ENCODE measurements at regions not wholly inside any gene's neighbourhood (a gene's known extent, or its start where the extent isn't known, plus 50 kb on each side); places are given as distances from the start of the nearest gene placed in this dataset.
"Not testable (repeated sequence)": the region's sequence is repeated elsewhere in the genome, so short reads cannot be mapped to it uniquely, and the experiment has no call there.

- H3K9me3 ChIP-seq (ENCODE audit: control extremely low read depth in 1 of 5, control insufficient read depth in 4 of 5, insufficient read depth in 2 of 5, low read depth in 1 of 5, low read length in 4 of 5), result peaks cover 3 to 27% (median 10%) of the 10 kb centered on the region in 5 experiments
- H3K4me3 ChIP-seq (ENCODE audit: control insufficient read depth in 1 of 7, extremely low read depth in 1 of 7, insufficient read depth in 4 of 7, low read depth in 2 of 7, low read length in 6 of 7), result no peak overlapping the region
- peaks cover 0 to 25% (median 11%) of the 10 kb centered on the region in 5 experiments for H3K27me3 ChIP-seq (replicated peaks in 2 of 5; ENCODE audit: control insufficient read depth in 4 of 5, insufficient read depth in 5 of 5, low read length in 4 of 5)
- no peak for DNase-seq
- no peak overlapping the region for H3K27ac ChIP-seq (ENCODE audit: insufficient read depth in 1 of 2, low read depth in 1 of 2, low read length in 2 of 2, poor library complexity in 1 of 2, severe bottlenecking in 2 of 2)
- no peaks in the 10 kb centered on the region for H3K4me1 ChIP-seq (ENCODE audit: control extremely low read depth in 1 of 4, control insufficient read depth in 4 of 4, insufficient read depth in 4 of 4, low read length in 3 of 4)
- 100% methylated on average over 2 of the region's 7 CpGs for WGBS (ENCODE audit: insufficient coverage)
- H3K36me3 ChIP-seq (ENCODE audit: control insufficient read depth in 4 of 4, insufficient read depth in 4 of 4, low read length in 3 of 4), result no peaks in the 10 kb centered on the region
- ChIA-PET POLR2A (no interaction called here), CTCF (no interaction called here)
Observed at GRCh38 chr9:124084087-124084486, 72.5 kb downstream of the LHX2 start.

GRCh38 chr9:124087226-124087625 lies 75.7 kb downstream of the LHX2 start:
- DNase-seq, result no peak
- Histone ChIP-seq H3K27me3 (replicated peaks in 2 of 5; ENCODE audit: control insufficient read depth in 4 of 5, insufficient read depth in 5 of 5, low read length in 4 of 5) (peaks cover 0 to 37% (median 9%) of the 10 kb centered on the region in 5 experiments), H3K27ac (ENCODE audit: insufficient read depth in 1 of 2, low read depth in 1 of 2, low read length in 2 of 2, poor library complexity in 1 of 2, severe bottlenecking in 2 of 2) (no peak overlapping the region), H3K36me3 (ENCODE audit: control insufficient read depth in 4 of 4, insufficient read depth in 4 of 4, low read length in 3 of 4) (no peaks in the 10 kb centered on the region), H3K9me3 (ENCODE audit: control extremely low read depth in 1 of 5, control insufficient read depth in 4 of 5, insufficient read depth in 2 of 5, low read depth in 1 of 5, low read length in 4 of 5) (peaks cover 3 to 27% (median 8%) of the 10 kb centered on the region in 5 experiments), H3K4me1 (ENCODE audit: control extremely low read depth in 1 of 4, control insufficient read depth in 4 of 4, insufficient read depth in 4 of 4, low read length in 3 of 4) (no peaks in the 10 kb centered on the region), H3K4me3 (ENCODE audit: control insufficient read depth in 1 of 7, extremely low read depth in 1 of 7, insufficient read depth in 4 of 7, low read depth in 2 of 7, low read length in 6 of 7) (no peak overlapping the region)
- ChIA-PET CTCF (no interaction called here), POLR2A (no interaction called here)
- no CpG with 5 or more reads among the region's 2 CpGs for WGBS (ENCODE audit: insufficient coverage)

DNA sequence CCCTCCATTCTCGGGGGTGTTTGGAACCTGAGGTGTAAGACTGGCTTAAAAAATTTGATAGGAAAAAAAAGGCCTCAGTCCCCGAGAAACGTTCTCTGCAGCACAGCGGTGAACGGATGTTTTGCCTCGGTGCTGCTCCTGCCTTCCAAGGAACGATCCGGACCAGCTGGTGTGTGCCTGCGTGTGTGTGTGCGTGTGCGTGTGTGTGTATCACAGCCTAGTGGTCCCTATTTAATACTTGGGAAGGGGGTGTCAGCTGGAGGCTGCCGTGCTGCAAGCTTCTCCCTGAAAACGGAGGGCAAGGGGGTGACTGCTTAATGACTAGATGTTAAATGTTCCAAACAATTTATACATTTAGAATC lies 76.9 kb downstream of the LHX2 start:
- Histone ChIP-seq H3K36me3 (ENCODE audit: control insufficient read depth in 4 of 4, insufficient read depth in 4 of 4, low read length in 3 of 4) (no peaks in the 10 kb centered on the region), H3K9me3 (ENCODE audit: control extremely low read depth in 1 of 5, control insufficient read depth in 4 of 5, insufficient read depth in 2 of 5, low read depth in 1 of 5, low read length in 4 of 5) (peaks cover 3 to 27% (median 8%) of the 10 kb centered on the region in 5 experiments), H3K4me1 (ENCODE audit: control extremely low read depth in 1 of 4, control insufficient read depth in 4 of 4, insufficient read depth in 4 of 4, low read length in 3 of 4) (no peaks in the 10 kb centered on the region), H3K4me3 (ENCODE audit: control insufficient read depth in 1 of 7, extremely low read depth in 1 of 7, insufficient read depth in 4 of 7, low read depth in 2 of 7, low read length in 6 of 7) (no peak overlapping the region), H3K27me3 (replicated peaks in 2 of 5; ENCODE audit: control insufficient read depth in 4 of 5, insufficient read depth in 5 of 5, low read length in 4 of 5) (peaks cover 0 to 46% (median 9%) of the 10 kb centered on the region in 5 experiments), H3K27ac (ENCODE audit: insufficient read depth in 1 of 2, low read depth in 1 of 2, low read length in 2 of 2, poor library complexity in 1 of 2, severe bottlenecking in 2 of 2) (no peak overlapping the region)
- DNase-seq, result no peak
- WGBS (ENCODE audit: insufficient coverage), result 90% methylated on average over 11 of the region's 13 CpGs
- CTCF ChIA-PET, result no interaction called here
- POLR2A ChIA-PET, result no interaction called here

GRCh38 chr9:124089631-124090488 lies 78.3 kb downstream of the LHX2 start:
- peaks cover 3 to 24% (median 8%) of the 10 kb centered on the region in 5 experiments for H3K9me3 ChIP-seq (ENCODE audit: control extremely low read depth in 1 of 5, control insufficient read depth in 4 of 5, insufficient read depth in 2 of 5, low read depth in 1 of 5, low read length in 4 of 5)
- H3K4me3 ChIP-seq (ENCODE audit: control insufficient read depth in 1 of 7, extremely low read depth in 1 of 7, insufficient read depth in 4 of 7, low read depth in 2 of 7, low read length in 6 of 7); H3K36me3 ChIP-seq (ENCODE audit: control insufficient read depth in 4 of 4, insufficient read depth in 4 of 4, low read length in 3 of 4); H3K4me1 ChIP-seq (ENCODE audit: control extremely low read depth in 1 of 4, control insufficient read depth in 4 of 4, insufficient read depth in 4 of 4, low read length in 3 of 4); POLR2A ChIA-PET; H3K27ac ChIP-seq (ENCODE audit: insufficient read depth in 1 of 2, low read depth in 1 of 2, low read length in 2 of 2, poor library complexity in 1 of 2, severe bottlenecking in 2 of 2); DNase-seq: not testable (repeated sequence)
- H3K27me3 ChIP-seq (replicated peaks in 2 of 5; ENCODE audit: control insufficient read depth in 4 of 5, insufficient read depth in 5 of 5, low read length in 4 of 5), result peaks cover 0 to 36% (median 6%) of the 10 kb centered on the region in 5 experiments
- 96% methylated on average over 8 of the region's 9 CpGs for WGBS (ENCODE audit: insufficient coverage)
- CTCF ChIA-PET, result interaction anchor here (1.1 kb wide), 1 partner anchor 37 kb away, joined by 3 read pairs; no protein-coding TSS in a partner anchor

- H3K4me1 ChIP-seq (ENCODE audit: control extremely low read depth in 1 of 4, control insufficient read depth in 4 of 4, insufficient read depth in 4 of 4, low read length in 3 of 4), result no peaks in the 10 kb centered on the region
- H3K36me3 ChIP-seq (ENCODE audit: control insufficient read depth in 4 of 4, insufficient read depth in 4 of 4, low read length in 3 of 4), result no peaks in the 10 kb centered on the region
- H3K27ac ChIP-seq (ENCODE audit: insufficient read depth in 1 of 2, low read depth in 1 of 2, low read length in 2 of 2, poor library complexity in 1 of 2, severe bottlenecking in 2 of 2), result no peak overlapping the region
- POLR2A ChIA-PET, result no interaction called here
- 72% methylated on average over 10 of the region's 12 CpGs for WGBS (ENCODE audit: insufficient coverage)
- H3K27me3 ChIP-seq (replicated peaks in 2 of 5; ENCODE audit: control insufficient read depth in 4 of 5, insufficient read depth in 5 of 5, low read length in 4 of 5), result peaks cover 0 to 46% (median 19%) of the 10 kb centered on the region in 5 experiments
- no peak overlapping the region for H3K4me3 ChIP-seq (ENCODE audit: control insufficient read depth in 1 of 7, extremely low read depth in 1 of 7, insufficient read depth in 4 of 7, low read depth in 2 of 7, low read length in 6 of 7)
- peaks cover 0 to 2% (median 0%) of the 10 kb centered on the region in 5 experiments for H3K9me3 ChIP-seq (ENCODE audit: control extremely low read depth in 1 of 5, control insufficient read depth in 4 of 5, insufficient read depth in 2 of 5, low read depth in 1 of 5, low read length in 4 of 5)
- peak in 1 of 3 donors; percentile 8 for DNase-seq
- CTCF ChIA-PET, result no interaction called here
Observed at GRCh38 chr9:124098141-124098905, 86.8 kb downstream of the LHX2 start.

DNA sequence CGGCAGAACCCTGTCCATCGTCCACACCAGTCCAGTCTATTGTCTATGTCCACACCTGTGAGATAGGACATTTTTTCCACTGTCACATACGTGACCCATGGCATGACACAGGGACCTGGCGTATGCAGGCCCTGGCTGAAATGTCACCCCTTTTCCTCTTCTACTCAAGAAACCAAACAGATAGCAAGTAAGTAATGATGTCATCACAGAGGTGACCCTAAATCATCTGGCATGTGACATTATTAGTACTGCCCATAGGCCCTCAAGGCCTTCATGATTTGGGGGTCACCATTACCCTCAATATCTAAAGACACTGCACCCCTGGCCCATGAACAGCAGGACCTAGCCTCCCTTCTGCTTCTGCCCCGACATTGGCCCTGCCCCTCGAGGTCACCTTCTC lies 88.3 kb downstream of the LHX2 start:
- ChIA-PET CTCF (no interaction called here), POLR2A (no interaction called here)
- 96% methylated on average over 5 of the region's 6 CpGs for WGBS (ENCODE audit: insufficient coverage)
- Histone ChIP-seq H3K9me3 (ENCODE audit: control extremely low read depth in 1 of 5, control insufficient read depth in 4 of 5, insufficient read depth in 2 of 5, low read depth in 1 of 5, low read length in 4 of 5) (peaks cover 0 to 2% (median 0%) of the 10 kb centered on the region in 5 experiments), H3K36me3 (ENCODE audit: control insufficient read depth in 4 of 4, insufficient read depth in 4 of 4, low read length in 3 of 4) (no peaks in the 10 kb centered on the region), H3K27me3 (replicated peaks in 2 of 5; ENCODE audit: control insufficient read depth in 4 of 5, insufficient read depth in 5 of 5, low read length in 4 of 5) (peaks cover 0 to 47% (median 15%) of the 10 kb centered on the region in 5 experiments), H3K4me1 (ENCODE audit: control extremely low read depth in 1 of 4, control insufficient read depth in 4 of 4, insufficient read depth in 4 of 4, low read length in 3 of 4) (no peaks in the 10 kb centered on the region), H3K27ac (ENCODE audit: insufficient read depth in 1 of 2, low read depth in 1 of 2, low read length in 2 of 2, poor library complexity in 1 of 2, severe bottlenecking in 2 of 2) (no peak overlapping the region), H3K4me3 (ENCODE audit: control insufficient read depth in 1 of 7, extremely low read depth in 1 of 7, insufficient read depth in 4 of 7, low read depth in 2 of 7, low read length in 6 of 7) (no peak overlapping the region)
- no peak for DNase-seq
